Panc1 (cell line): ENCODE measurements at regions not wholly inside any gene's neighbourhood (a gene's known extent, or its start where the extent isn't known, plus 50 kb on each side); places are given as distances from the start of the nearest gene placed in this dataset.

Source experiments
- ATAC-seq: fragments of 200-7000 bp; cut with Tn5 transposase; 2 replicates; pipeline ENCODE4 v1.9.1; 2020; ENCODE audit warnings: mild to moderate bottlenecking, moderate library complexity
- BruUV-seq: library from RNA; stranded (reverse); fragments of 400-500 nt; replicated peaks from 2 replicates; lab custom pipeline; 2021; lab: Mats Ljungman, UMichigan
- CTCF ChIA-PET: fragments of 300-600 bp; sonication (Branson Sonifier 250); formaldehyde crosslinking; loops from one replicate; lab custom pipeline; 2022; ENCODE audit warnings: antibody characterized with exemption; lab: Charles Lee
- POLR2A ChIA-PET: fragments of 300-600 bp; sonication (Branson Sonifier 250); formaldehyde crosslinking; loops from one replicate; lab custom pipeline; 2022; ENCODE audit warnings: antibody characterized with exemption; lab: Charles Lee
- DNase-seq: peaks from one replicate; pipeline ENCODE4 v3.0.0-alpha.2; 2010; ENCODE audit warnings: low read depth, low spot score
- H3K27ac ChIP-seq: 2 replicates; pipeline ENCODE4 v1.5.1; 2011; ENCODE audit warnings: mild to moderate bottlenecking, low read length, inconsistent platforms
- H3K27me3 ChIP-seq: fragments of 200-500 bp; sonication (Bioruptor generic); 2 replicates; pipeline ENCODE4 v1.6.0; 2014; ENCODE audit warnings: low read length, inconsistent platforms; ENCODE audit not compliant: control insufficient read depth, insufficient read depth
- H3K36me3 ChIP-seq: fragments of 200-500 bp; sonication (Bioruptor generic); 2 replicates; pipeline ENCODE4 v1.5.1; 2014; ENCODE audit warnings: inconsistent platforms, mild to moderate bottlenecking, low read length, moderate library complexity; ENCODE audit not compliant: control insufficient read depth, insufficient read depth
- H3K4me1 ChIP-seq: 2 replicates; pipeline ENCODE4 v1.5.1; 2011; ENCODE audit warnings: inconsistent platforms, mild to moderate bottlenecking, low read length, moderate library complexity; ENCODE audit not compliant: control insufficient read depth, insufficient read depth
- H3K4me3 ChIP-seq, 2 experiments: 2 replicates each; pipeline ENCODE4 v1.5.1; 2011 to 2012; ENCODE audit warnings: low read depth in 2 of 2, low read length in 2 of 2, mild to moderate bottlenecking in 2 of 2, inconsistent platforms in 1 of 2, moderate library complexity in 1 of 2
- H3K9me3 ChIP-seq: fragments of 200-500 bp; sonication (Bioruptor generic); 2 replicates; pipeline ENCODE4 v1.5.1; 2014; ENCODE audit warnings: low read depth, mild to moderate bottlenecking, inconsistent platforms, low read length, moderate library complexity; ENCODE audit not compliant: control insufficient read depth, insufficient read depth
- CTCF ChIP-seq: fragments of 450-650 bp; IDR thresholded peaks from 2 replicates; pipeline ENCODE4 v1.5.1; 2017; ENCODE audit warnings: mild to moderate bottlenecking
- POLR2AphosphoS5 ChIP-seq: IDR thresholded peaks from 2 replicates; pipeline ENCODE4 v1.6.1; 2012; ENCODE audit warnings: mild to moderate bottlenecking, low read depth, low read length, moderate library complexity
- SIN3A ChIP-seq: IDR thresholded peaks from 2 replicates; pipeline ENCODE4 v1.6.1; 2012; ENCODE audit warnings: low read depth, mild to moderate bottlenecking, low read length, moderate library complexity, borderline replicate concordance; ENCODE audit not compliant: insufficient read depth
- TCF7L2 ChIP-seq: IDR thresholded peaks from 2 replicates; pipeline ENCODE4 v1.6.1; 2011; ENCODE audit warnings: mild to moderate bottlenecking, low read depth, low read length, inconsistent platforms
- in situ Hi-C: cut with HindIII; loops from 2 replicates; pipeline ENCODE4 v1.10.0; 2016; ENCODE audit warnings: low sequenced_read_pairs, low pct_unique_long_range_greater_than_20kb
- intact Hi-C: fragments of 100-400 bp; cut with micrococcal nuclease; formaldehyde crosslinking; loops from one replicate; pipeline ENCODE4 v1.10.0; 2022; ENCODE audit not compliant: unreplicated experiment
- TF ChIP-seq, protein P1 (sequence below), 2 experiments: IDR thresholded peaks; 2 replicates each; pipeline ENCODE4 v1.6.1; 2011 to 2012; ENCODE audit warnings: low read depth in 2 of 2, control low read depth in 1 of 2, low read length in 1 of 2, mild to moderate bottlenecking in 1 of 2, moderate library complexity in 1 of 2; ENCODE audit not compliant: insufficient read depth in 1 of 2

DNA sequence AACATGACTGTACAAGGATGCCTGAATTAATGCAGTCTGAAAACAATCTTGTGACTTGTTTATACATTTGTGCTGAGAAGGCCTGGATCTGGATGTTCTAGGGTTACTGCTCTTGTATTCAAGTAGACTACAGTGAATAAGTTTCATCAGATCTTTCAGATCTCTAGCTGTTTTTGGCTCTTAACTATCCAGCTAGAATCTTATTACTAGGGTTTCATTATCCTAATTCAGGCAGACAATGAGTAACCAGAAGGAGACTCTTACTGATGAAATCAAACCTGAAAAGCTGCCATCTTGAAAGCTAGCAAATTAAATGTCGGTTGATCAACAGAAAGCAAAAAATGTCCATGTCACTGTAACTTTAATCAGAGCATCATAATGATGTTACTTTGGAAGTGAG is 112.5 kb upstream of the KCNK2 start:
- TF ChIP-seq TCF7L2, result no peak
- TF ChIP-seq SIN3A, result no peak
- no peak for TF ChIP-seq CTCF
- TF ChIP-seq, protein P1, sequence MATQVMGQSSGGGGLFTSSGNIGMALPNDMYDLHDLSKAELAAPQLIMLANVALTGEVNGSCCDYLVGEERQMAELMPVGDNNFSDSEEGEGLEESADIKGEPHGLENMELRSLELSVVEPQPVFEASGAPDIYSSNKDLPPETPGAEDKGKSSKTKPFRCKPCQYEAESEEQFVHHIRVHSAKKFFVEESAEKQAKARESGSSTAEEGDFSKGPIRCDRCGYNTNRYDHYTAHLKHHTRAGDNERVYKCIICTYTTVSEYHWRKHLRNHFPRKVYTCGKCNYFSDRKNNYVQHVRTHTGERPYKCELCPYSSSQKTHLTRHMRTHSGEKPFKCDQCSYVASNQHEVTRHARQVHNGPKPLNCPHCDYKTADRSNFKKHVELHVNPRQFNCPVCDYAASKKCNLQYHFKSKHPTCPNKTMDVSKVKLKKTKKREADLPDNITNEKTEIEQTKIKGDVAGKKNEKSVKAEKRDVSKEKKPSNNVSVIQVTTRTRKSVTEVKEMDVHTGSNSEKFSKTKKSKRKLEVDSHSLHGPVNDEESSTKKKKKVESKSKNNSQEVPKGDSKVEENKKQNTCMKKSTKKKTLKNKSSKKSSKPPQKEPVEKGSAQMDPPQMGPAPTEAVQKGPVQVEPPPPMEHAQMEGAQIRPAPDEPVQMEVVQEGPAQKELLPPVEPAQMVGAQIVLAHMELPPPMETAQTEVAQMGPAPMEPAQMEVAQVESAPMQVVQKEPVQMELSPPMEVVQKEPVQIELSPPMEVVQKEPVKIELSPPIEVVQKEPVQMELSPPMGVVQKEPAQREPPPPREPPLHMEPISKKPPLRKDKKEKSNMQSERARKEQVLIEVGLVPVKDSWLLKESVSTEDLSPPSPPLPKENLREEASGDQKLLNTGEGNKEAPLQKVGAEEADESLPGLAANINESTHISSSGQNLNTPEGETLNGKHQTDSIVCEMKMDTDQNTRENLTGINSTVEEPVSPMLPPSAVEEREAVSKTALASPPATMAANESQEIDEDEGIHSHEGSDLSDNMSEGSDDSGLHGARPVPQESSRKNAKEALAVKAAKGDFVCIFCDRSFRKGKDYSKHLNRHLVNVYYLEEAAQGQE (IDR thresholded peaks at IDR 0.05; ENCODE audit: insufficient read depth in 1 of 2, low read depth in 2 of 2, low read length in 1 of 2), result no peak
- no peak for TF ChIP-seq POLR2AphosphoS5
- ATAC-seq (no peak), DNase-seq (no peak)
- BruUV-seq, result no TSS peak
- POLR2A ChIA-PET, result no interaction called here
- H3K27me3 ChIP-seq, result no peaks in the 10 kb centered on the region; the same call in 1 of the 2 replicates
- CTCF ChIA-PET, result no interaction called here
- no peaks in the 10 kb centered on the region for H3K9me3 ChIP-seq
- H3K4me3 ChIP-seq, result no peak overlapping the region
- in situ Hi-C loops (no loop called here), intact Hi-C loops (no loop called here)
- H3K36me3 ChIP-seq, result no peaks in the 10 kb centered on the region
- H3K27ac ChIP-seq, result no peak overlapping the region
- H3K4me1 ChIP-seq, result no peaks in the 10 kb centered on the region

- no peak overlapping the region for H3K4me3 ChIP-seq
- no peaks in the 10 kb centered on the region for H3K36me3 ChIP-seq
- CTCF ChIA-PET, result no interaction called here
- ATAC-seq (no peak), DNase-seq (no peak)
- POLR2A ChIA-PET, result no interaction called here
- in situ Hi-C loops (no loop called here), intact Hi-C loops (no loop called here)
- no peaks in the 10 kb centered on the region; the same call in none of the 2 replicates for H3K27me3 ChIP-seq
- BruUV-seq, result no TSS peak
- TF ChIP-seq TCF7L2 (no peak), POLR2AphosphoS5 (no peak), SIN3A (no peak), CTCF (no peak)
- TF ChIP-seq, protein P1 (IDR thresholded peaks at IDR 0.05; ENCODE audit: insufficient read depth in 1 of 2, low read depth in 2 of 2, low read length in 1 of 2), result no peak
- no peaks in the 10 kb centered on the region for H3K4me1 ChIP-seq
- no peaks in the 10 kb centered on the region for H3K9me3 ChIP-seq
- no peak overlapping the region for H3K27ac ChIP-seq
These were observed 111.5 kb upstream of the KCNK2 start for GRCh38 chr1:214971071-214971470.
